DMS153 treated with DMSO at 0.1 percent for 48 hours (cell line): ENCODE measurements at regions not wholly inside any gene's neighbourhood (a gene's known extent, or its start where the extent isn't known, plus 50 kb on each side); places are given as distances from the start of the nearest gene placed in this dataset.
"Not testable (repeated sequence)": the region's sequence is repeated elsewhere in the genome, so short reads cannot be mapped to it uniquely, and the experiment has no call there.

ENCODE experiments used
- DNase-seq: peaks from one replicate; lab custom pipeline; 2025; ENCODE audit not compliant: unreplicated experiment; lab: John Stamatoyannopoulos, UW

GRCh38 chr10:85421421-85421820 is 945.2 kb downstream of the GRID1 start:
- DNase-seq = no peak

GRCh38 chr10:85429126-85429525 is 937.5 kb downstream of the GRID1 start:
- DNase-seq = no peak

GRCh38 chr10:85430991-85431390 is 935.6 kb downstream of the GRID1 start:
- no peak for DNase-seq

- no peak for DNase-seq
These were observed 933.3 kb downstream of the GRID1 start for GRCh38 chr10:85433248-85433647.

DNA sequence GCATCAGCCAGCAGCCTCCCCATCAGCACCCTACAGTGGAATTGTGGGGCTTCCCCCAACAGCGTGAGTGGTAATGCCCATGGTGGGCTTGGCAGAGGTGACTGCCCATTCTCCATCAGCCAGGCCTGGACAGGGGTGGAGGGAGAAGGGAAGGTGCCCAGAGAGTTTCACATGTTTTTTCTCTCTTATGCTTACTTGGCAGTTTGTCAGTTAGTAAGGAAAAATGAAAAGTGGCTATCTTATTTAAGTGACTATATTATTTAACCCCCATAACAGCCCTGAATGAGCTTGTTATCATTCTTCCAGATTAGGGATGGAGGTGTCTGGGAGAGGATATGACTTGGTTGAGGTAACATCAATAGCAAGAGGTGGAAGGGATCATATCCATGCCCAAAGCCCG is 921.7 kb downstream of the GRID1 start:
- DNase-seq = no peak

DNA sequence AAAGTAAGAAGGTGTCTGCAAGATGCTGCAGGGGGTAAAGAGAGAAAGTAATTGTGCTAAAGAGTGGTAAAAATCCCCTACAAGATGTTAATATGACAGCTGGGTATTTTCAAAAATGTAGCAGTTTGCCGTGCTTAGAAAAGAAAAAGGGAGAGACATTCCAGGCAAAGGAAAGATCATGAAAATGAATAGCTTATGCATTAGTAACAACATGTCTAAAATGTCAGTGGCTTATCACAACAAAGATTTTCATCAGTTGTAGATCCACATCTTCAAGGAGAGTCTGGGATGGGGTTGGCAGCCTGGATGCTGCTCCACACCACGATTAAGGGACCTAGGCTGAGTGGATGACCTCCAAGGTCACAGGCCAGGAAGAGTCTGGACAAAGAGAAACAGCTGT is 920.9 kb downstream of the GRID1 start:
- DNase-seq = no peak

GRCh38 chr10:85446827-85447226 is 919.8 kb downstream of the GRID1 start:
- no peak for DNase-seq

DNA sequence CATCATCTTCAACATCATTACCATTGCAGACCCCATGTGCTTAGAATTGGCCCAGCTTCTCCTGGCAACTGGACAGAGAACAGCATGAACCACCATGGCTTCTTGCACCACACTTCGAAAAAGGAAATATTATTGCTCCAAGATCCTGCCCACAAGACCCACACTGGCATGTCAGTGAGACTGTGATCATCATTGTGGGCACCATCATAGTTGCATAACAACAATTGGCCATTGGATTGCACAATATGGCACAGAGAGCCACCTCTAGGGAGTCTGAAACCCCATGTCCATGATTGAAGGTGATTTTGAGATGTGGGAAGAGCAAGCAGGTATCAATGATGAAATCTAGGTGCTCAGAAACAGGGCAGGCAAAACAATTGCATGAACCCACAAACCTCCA is 918.9 kb downstream of the GRID1 start:
- no peak for DNase-seq

DNA sequence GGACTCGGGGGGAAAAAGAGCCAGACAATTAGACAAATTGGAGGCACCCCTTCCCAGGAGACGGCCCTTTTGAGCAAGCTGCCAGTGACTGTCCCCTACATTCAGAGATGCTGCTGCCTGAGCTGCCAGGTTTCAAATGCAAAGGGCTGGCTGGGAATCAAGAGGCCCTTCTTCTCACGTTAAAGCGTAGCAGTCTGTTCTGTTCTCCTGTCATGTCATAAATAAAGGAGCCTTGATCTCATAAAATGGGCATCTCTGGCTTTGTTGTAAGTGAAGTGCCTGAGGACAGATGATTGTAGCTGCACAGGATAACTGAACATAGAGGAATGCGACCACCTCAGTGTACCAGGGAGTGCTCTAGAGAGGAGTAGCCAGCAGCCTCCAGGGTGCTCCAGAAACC is 917.9 kb downstream of the GRID1 start:
- no peak for DNase-seq

- DNase-seq = no peak
These were observed 912.2 kb downstream of the GRID1 start for GRCh38 chr10:85454386-85454785.

DNA sequence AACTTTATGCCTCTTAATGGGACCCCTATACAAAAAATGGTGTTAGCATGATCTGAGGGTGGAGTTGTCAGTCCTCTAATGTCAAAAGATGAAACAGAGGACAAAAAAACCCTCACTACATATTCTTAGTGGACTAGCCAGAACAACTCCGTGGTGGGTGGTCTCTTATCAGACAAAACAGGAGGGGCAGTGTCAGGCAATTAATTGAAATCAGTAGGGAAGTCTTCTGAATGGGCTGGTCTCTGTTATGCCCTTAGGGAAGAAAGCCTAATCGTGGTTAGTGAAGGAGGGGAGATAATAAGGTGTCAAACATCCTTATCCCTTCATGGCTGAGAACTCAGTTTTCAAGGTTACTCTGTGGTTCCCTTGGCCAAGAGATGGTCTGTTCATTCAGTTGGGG is 909.4 kb downstream of the GRID1 start:
- no peak for DNase-seq

DNA sequence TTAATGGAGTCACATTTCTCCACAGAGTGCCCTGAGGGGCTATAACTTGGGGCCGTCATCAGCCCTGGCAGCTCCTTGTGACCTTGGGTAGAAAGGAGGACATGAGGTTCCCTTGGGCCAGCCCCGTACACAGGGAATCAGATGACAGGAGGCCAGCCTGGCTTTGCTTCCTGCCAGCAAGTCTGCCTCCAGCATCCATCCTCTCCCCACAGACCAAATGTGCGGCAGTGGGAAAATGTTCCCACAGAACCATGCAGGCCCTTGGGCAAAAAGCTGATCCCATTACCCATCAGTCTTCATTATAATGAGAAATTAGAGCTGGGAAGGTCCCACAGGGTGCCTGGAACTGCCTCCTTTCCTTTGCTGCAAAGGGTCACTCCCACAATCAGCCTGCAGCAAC is 908.3 kb downstream of the GRID1 start:
- DNase-seq = no peak

DNA sequence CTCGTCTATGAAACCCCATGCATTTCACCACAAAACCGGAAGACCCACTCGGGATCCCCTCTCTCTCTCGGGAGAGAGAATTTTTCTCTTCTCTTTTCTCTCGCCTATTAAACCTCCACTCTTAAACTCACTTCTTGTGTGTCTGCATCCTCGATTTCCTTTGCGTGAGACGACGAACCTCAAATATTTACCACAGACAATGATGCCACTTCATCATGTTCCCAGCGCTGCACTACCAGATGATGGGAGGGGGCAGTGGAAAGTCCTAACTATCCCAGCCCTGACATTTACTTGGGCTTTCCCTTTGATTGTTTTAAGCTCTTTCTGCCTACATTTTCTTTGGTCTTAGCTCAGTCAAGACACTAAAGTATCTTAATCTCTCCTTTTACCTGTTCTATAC is 906.7 kb downstream of the GRID1 start:
- peak; percentile 35 for DNase-seq

DNA sequence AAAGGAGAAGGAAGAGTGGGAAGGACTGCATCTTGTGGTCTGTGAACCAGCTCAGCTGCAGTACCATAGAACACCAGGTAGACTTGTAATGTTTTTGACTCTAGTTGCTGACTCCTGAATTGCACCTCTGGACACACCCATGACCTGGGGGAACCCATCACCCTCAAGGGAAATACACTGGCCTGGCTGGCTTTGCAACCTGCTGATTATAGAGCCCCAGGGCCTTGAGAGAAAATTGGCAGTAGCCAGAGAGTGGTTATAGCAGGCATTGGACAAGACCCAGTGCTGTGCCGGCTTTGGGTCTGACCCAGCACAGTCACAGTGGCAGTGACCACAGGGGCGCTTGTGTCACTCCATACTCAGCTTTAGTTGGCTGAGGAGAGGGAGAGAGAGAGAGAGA is 902.3 kb downstream of the GRID1 start:
- DNase-seq = no peak

DNA sequence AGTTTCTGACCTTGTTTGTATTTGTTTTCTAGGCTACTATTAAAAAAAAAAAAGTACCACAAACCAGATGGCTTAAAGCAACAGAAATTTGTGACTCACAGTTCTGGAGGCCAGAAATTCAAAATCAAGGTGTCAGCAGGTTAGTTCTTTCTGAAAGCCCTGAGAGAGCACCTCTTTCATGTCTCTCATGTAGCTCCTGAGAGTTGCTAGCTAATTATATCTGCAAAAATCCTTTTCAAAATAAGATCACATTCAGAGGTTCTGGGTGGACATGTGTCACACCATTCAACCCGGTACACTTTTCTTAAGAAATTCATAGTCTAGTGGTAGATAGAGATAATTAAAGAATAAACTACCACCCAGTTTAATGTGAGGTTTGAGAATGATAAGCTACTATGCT is 888.6 kb downstream of the GRID1 start:
- no peak for DNase-seq

GRCh38 chr10:85490431-85490830 is 876.2 kb downstream of the GRID1 start:
- DNase-seq = no peak

DNA sequence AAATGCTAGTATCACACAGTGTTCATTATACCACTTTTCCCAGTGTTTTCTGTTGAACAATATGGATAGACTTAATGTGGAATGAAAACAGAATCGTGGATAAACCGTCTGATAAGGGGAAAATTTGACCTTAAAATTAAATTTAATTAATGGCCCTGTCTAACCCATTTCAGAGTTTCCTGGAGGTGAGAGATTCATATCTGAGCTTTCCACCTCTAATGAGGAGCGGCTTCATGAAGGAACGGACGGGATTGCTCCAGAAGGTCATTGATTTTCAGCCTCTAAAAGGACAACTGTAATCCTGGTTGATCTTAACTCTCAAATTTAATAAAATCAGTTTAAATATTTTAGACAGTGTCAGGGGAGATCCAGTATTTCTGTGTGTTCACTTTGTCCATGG is 874.9 kb downstream of the GRID1 start:
- DNase-seq = no peak

DNA sequence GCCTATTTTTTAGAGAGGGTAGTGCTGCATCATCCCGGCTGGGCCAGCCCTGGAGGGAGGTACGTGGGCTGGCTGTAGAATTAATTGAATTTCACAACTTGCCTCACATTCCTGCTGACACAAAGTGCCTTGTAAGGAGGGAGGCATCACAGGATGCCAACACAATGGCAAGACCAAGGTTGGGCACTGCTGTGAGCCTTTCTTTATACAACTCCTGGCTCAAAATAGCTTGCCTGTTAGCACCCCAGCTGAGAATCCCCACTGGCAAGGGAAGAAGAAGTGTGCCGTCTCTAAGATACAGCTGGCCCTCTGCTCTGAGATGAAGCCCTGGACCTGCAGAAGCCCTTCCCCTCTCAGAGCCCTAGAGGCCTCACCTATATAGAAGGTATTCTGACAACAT is 873.9 kb downstream of the GRID1 start:
- DNase-seq = no peak

GRCh38 chr10:85493703-85494102 is 872.9 kb downstream of the GRID1 start:
- no peak for DNase-seq

GRCh38 chr10:85504641-85505040 is 862.0 kb downstream of the GRID1 start:
- not testable (repeated sequence) for DNase-seq

DNA sequence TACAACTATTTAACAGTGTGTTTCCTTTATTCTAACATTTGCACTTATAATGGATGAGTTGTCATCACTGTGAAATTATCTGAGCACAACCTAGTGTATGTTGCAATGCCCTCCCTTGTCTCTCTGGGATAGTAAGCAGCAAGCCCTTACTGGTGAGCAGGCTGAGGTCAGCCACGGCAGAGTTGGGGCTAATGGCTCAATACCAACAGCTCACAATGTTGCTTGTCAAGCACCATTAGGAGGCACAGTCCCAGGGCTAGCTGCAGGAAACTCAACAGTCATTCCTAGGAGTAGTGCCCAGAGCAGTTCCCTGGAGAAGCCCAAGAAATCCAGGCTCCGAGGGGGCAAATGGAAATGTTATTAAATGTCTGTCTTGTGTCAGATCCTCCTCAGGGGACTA is 858.4 kb downstream of the GRID1 start:
- DNase-seq = no peak

- no peak for DNase-seq
These were observed 855.9 kb downstream of the GRID1 start for GRCh38 chr10:85510682-85511081.

DNA sequence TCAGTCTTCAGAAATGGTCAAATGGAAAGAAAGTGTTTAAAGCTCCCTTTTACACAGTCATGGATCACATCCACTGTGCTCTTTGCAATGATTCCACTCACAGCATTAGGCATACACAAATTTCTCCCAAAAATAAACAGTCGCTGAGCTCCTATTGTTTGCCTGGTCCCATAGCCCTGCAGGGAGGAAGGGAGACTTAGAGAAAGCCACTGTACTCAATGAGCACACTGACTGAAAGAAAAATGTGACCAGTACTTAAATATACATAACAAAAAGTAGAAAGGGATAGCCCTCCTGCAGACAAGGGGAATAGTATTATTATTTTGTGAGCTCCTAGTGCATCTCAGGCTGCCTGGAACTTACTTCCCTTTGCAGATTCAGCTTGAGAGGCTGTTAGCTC is 853.2 kb downstream of the GRID1 start:
- no peak for DNase-seq

GRCh38 chr10:85515316-85515715 is 851.3 kb downstream of the GRID1 start:
- no peak for DNase-seq
